ENCODE measurements at regions not wholly inside any gene's neighbourhood (a gene's known extent, or its start where the extent isn't known, plus 50 kb on each side); places are given as distances from the start of the nearest gene placed in this dataset.
"Not testable (repeated sequence)": the region's sequence is repeated elsewhere in the genome, so short reads cannot be mapped to it uniquely, and the experiment has no call there.

GRCh38 chr10:6738112-6738768 is 158.2 kb upstream of the PRKCQ start:
- peak; percentile 47 for DNase-seq (ENCODE audit: low read depth)

GRCh38 chr10:6737758-6738111 is 157.7 kb upstream of the PRKCQ start:
- DNase-seq (ENCODE audit: low read depth), result no peak

GRCh38 chr10:6737080-6737641 is 157.1 kb upstream of the PRKCQ start:
- peak; percentile 92 for DNase-seq (ENCODE audit: low read depth)

DNA sequence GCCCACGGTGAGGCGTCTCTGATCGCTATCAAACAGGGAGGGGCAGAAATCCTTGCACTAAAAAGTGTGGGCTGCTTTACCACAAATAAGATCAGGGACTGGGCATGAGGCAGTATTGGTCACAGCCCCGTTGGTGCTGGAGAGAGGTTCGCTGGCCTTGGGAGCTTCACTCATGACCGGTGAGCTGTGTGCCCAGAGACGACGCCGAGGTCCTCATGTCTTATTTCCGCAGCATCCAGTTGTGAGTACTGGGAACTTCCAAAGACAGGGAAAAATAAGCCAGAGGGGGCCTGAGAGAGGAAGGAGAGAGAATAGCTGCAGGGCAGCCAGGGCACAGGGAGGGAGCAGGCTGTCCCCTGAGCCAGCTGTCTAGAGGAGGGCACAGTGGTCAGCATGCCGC is 154.2 kb upstream of the PRKCQ start:
- no peak for DNase-seq (ENCODE audit: low read depth)

GRCh38 chr10:6729861-6730344 is 149.8 kb upstream of the PRKCQ start:
- DNase-seq (ENCODE audit: low read depth), result no peak

DNA sequence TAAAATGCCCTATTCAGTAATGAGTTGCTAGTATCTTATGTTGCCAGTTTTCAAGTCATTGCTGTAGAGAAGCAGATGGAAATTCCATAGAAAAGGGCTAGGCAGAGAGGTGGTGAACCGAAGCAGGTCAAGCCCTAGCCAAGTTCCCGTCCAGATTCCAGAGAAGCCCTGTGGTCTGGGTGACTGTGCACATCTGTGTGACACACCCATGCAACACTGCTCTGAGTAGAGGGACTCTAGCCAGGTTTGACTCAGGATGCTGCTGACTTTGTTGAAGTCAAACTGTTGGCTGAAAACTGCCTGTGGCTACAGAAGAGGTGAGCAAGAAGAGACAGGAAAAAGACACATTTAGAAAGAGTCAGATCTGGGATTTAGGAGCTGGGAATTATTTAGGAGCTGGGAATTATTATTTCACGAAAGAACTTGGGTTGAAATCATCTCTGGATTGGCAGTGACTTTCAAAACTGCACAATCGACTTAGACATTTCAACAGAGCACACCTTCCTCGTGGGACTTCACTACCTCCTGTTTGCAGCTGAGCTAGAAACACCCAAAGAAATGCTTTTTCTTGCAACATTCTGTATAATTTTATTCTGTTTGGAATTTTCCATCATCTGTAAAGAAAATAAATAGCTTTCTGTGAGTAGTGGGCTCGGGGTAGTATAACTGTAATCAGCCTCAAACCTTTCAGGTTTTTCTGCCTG is 149.1 kb upstream of the PRKCQ start:
- DNase-seq (ENCODE audit: low read depth), result peak; percentile 81

DNA sequence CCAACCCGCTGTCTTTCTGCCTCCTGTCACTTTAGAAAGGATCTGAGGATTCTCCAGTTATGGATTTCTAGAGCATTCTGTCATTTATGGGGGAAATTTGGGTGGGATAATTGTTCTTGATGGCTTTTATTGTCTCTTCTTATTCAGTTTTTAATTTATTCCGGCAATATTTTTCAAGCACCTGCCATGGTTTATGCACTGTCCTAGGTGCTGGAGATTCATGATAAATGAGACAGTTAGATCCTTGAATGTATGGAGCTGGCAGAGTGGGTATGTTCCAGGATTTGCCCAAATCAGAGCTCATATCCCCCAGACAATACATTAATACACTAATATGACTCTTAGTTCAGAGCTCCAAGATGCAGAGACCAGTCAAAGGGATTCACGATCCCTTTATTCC is 146.8 kb upstream of the PRKCQ start:
- no peak for DNase-seq (ENCODE audit: low read depth)

- DNase-seq (ENCODE audit: low read depth), result peak; percentile 68
Observed at GRCh38 chr10:6722616-6723004, 142.5 kb upstream of the PRKCQ start.

DNA sequence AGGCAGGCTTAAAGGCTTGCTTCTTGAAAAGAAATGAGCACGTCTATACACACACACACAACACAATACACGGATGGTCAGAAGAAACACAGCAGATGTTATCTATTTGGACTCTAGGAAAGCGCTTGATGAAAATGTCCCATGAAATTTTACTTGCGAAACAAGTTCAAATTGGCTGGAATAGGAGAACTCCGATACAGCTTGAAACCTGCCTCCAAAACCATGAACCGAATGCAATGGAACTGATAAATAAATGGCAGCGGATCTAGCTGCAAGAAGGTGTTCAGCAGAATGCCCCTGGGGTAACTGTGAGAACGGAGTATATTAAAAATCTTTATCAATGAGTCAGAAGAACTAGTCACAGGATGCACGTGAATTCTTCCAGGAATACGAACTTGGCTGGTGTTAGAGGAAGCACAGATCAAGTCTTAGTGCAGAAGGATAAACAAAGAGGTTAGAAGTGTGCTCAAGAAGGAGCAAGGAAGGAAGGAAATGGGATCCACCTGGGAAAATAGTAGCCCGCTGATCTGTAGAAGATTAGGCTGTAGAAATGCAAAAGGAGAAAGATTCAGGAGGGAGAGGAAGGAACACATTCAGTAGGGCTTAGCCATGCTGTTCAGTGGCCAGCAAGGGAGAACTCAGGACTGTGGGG is 142.0 kb upstream of the PRKCQ start:
- DNase-seq (ENCODE audit: low read depth), result peak; percentile 95

DNA sequence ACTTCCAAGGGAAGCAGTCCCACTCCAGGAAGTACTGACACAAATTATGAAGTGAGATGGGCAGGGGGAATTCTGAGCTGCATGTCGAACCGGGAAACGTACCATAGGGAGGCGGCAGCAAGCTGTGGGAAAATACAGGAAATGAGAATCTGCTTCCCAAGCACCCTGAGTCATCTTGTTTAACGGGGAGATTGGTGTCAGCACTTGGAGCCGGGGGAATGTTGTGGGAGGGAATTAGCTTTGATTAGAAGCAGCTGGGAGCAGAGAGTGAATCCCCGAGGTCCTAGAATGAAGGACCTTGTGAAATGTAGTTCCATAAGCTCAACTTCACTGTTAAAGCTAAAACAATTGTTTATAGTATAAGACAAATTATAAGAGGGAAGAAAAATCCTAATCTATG is 141.4 kb upstream of the PRKCQ start:
- peak; percentile 96 for DNase-seq (ENCODE audit: low read depth)

DNA sequence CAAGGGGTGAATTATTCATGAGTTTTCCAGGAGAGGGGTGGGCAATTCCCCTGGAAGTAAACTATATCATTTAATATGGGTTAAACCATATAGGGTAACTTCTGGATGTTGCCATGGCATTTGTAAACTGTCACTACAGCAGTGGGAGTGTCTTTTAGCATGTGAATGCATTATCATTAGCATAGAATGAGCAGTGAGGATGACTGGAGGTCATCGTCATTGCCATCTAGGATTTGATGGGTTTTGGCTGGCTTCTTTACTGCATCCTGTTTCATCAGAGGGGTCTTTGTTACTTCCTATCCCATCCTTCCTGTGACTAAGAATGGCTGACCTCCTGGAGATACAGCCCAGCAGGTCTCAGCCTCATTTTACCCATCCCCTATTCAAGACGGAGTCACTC is 139.5 kb upstream of the PRKCQ start:
- peak; percentile 52 for DNase-seq (ENCODE audit: low read depth)

DNA sequence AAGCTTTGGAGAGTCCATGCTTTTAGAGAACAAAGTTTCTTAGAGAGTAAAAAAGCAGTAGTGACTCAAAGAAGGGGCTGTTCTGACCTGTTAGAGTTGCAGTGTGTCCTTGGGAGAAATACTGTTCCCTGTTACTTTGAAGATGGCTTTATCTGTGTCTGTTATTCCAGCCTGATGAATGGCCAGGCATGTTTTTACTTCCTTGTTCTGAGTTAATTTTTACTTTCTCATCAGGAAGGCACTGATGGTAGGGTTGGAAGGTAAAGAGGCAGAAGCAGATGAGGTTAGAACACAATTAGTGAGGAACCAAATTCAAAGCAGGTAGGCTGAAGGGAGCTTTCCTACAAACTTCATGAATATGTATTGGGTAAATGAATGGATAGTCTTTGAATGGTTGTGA is 138.5 kb upstream of the PRKCQ start:
- no peak for DNase-seq (ENCODE audit: low read depth)

DNA sequence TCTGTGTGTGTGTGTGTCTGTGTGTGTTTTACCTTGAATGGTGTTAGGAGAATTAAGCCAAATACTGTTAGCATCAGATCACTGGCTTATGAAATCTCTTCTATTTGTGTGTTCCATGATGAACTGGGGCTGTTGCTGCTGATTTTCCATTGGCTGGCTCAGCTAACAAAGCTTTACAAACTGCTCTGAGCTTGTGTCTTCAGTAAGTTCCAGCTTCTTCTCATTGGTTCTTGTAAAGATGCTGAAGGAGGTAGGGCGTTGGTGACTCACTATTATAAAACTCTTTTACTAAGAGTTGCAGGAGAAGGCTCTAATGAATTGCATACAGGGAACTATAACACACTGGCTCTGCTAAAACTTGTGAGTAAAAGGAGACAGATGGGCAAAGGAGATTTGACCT is 136.4 kb upstream of the PRKCQ start:
- DNase-seq (ENCODE audit: low read depth), result peak; percentile 31

DNA sequence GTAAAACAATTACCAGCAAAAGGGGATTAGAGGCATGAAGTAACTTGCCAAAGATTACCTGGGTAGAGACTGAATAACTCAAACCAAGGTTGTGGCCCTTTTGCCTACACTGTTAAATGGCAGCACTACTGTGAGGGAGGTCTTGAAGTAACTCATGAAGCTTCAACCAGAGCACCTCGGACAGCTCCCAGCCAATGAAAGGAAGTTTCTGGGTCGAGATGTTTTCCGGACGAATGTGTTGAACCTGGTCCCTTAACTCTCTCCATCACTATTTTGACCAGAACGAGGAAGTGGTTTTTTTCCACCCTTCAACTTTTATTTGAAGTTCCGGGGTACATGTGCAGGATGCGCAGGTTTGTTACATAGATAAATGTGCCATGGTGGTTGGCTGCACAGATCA is 133.6 kb upstream of the PRKCQ start:
- DNase-seq (ENCODE audit: low read depth), result no peak

DNA sequence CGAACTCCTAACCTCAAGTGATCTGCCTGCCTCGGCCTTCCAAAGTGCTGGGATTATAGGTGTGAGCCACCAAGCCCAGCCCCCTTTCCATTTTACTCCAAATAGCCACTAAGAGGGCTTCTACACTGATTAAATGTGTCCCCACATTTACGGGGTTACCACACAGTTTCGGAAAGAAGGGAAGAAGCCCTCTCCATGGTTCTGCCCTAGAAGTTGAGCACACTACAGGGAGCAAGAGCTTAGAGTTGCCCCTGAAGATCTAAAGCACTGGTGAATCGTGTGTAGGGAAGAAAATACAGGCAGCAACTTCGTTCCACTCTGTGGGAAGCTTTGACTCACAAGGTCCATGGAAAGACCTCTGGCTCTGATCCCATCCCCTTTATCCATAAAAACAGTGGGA is 133.0 kb upstream of the PRKCQ start:
- DNase-seq (ENCODE audit: low read depth), result no peak

- no peak for DNase-seq (ENCODE audit: low read depth)
Observed at GRCh38 chr10:6711881-6712280, 131.8 kb upstream of the PRKCQ start.

DNA sequence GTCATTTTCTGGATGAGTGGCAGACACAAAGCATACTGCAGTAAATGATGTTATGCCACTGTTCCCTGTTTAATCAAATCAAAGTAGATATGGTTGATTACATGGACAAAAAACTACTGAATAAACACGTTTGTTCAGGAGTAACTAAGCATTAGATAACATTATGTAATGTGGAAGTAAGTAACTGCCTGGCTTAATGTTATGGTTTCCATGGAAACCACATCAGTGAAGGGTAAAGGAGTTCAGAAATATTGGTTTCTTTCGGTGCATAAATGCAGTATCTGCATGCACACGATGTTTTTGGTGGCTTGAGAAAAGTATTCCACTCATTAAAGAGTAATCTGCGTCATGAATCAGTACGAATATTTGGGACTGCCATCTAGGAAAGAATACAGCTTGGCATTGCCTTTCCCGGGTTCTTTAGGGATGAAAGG is 131.3 kb upstream of the PRKCQ start:
- DNase-seq (ENCODE audit: low read depth), result no peak

- DNase-seq (ENCODE audit: low read depth), result no peak
Observed at GRCh38 chr10:6707352-6707751, 127.3 kb upstream of the PRKCQ start.

- no peak for DNase-seq (ENCODE audit: low read depth)
Observed at GRCh38 chr10:6706725-6707124, 126.6 kb upstream of the PRKCQ start.

DNA sequence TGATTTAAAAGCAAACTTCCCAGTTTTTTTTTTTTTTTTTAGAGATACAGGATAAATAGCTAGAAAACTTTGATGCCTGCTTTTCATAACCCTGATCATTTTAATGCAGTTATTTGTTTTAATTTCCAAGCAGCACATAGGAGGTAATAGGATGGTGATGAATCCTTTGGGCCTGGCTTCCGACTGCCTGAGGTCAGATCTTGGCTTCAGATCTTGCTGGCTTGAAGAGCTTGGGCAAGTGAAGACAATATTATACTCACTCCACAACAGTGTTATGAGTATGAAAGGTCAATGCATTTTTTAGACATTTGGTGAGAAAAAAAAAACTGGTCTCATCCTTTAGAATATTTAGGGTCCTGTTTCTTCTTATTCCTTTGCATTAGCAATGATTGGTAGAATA is 124.8 kb upstream of the PRKCQ start:
- no peak for DNase-seq (ENCODE audit: low read depth)

- not testable (repeated sequence) for DNase-seq (ENCODE audit: low read depth)
Observed at GRCh38 chr10:6702833-6703232, 122.8 kb upstream of the PRKCQ start.

DNA sequence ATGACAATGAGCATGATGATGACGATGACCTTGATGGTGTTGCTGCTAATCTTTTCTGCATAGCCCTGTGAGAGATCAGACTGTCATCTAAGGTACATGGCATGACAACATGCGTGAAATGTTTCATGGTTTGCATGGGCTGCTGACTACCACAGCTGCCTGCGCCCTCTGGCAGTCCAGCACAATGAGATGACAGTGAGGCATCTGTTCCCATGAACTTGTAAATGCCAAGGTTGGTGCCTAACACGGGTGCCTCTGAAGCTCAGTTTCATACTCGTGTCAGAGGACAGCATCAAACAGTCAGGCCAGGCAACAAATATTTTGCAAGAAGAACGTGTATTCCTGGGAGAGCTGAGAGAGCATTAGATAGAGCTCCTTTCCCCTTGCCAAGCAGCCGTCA is 122.0 kb upstream of the PRKCQ start:
- no peak for DNase-seq (ENCODE audit: low read depth)

Measured in HT1080 (cell line).